H9 (cell line): ENCODE measurements at regions not wholly inside any gene's neighbourhood (a gene's known extent, or its start where the extent isn't known, plus 50 kb on each side); places are given as distances from the start of the nearest gene placed in this dataset.

Source experiments
- DNase-seq: peaks from one replicate; pipeline ENCODE4 v3.0.0-alpha.2; 2017
- H2AFZ ChIP-seq: one replicate; pipeline ENCODE4 v1.6.1; 2013; ENCODE audit warnings: mild to moderate bottlenecking, low read length, control low read depth, moderate library complexity
- H2AK5ac ChIP-seq: 2 replicates; pipeline ENCODE4 v1.6.1; 2013; ENCODE audit warnings: low read length, control low read depth, mixed read lengths; ENCODE audit not compliant: insufficient read length
- H2BK120ac ChIP-seq: one replicate; pipeline ENCODE4 v1.6.1; 2013; ENCODE audit warnings: low read depth, mild to moderate bottlenecking, low read length, control low read depth, inconsistent platforms; ENCODE audit not compliant: poor library complexity, severe bottlenecking
- H2BK12ac ChIP-seq: 2 replicates; pipeline ENCODE4 v1.6.1; 2013; ENCODE audit warnings: low read length, control low read depth, mixed read lengths, low read depth; ENCODE audit not compliant: insufficient read length
- H2BK15ac ChIP-seq: 2 replicates; pipeline ENCODE4 v1.6.1; 2013; ENCODE audit warnings: low read depth, low read length, control low read depth
- H2BK20ac ChIP-seq: one replicate; pipeline ENCODE4 v1.6.1; 2013; ENCODE audit warnings: low read depth, mild to moderate bottlenecking, low read length, control low read depth, inconsistent platforms; ENCODE audit not compliant: poor library complexity, severe bottlenecking
- H2BK5ac ChIP-seq: 2 replicates; pipeline ENCODE4 v1.6.1; 2013; ENCODE audit warnings: low read length, control low read depth, mixed read lengths; ENCODE audit not compliant: insufficient read length
- H3K14ac ChIP-seq: 2 replicates; pipeline ENCODE4 v1.6.1; 2013; ENCODE audit warnings: low read length, control low read depth; ENCODE audit not compliant: insufficient read depth
- H3K18ac ChIP-seq: 2 replicates; pipeline ENCODE4 v1.6.1; 2013; ENCODE audit warnings: low read depth, mild to moderate bottlenecking, mixed read lengths, low read length, control low read depth; ENCODE audit not compliant: insufficient read length
- H3K23ac ChIP-seq: 2 replicates; pipeline ENCODE4 v1.6.1; 2013; ENCODE audit warnings: low read length, control low read depth, mixed read lengths, low read depth; ENCODE audit not compliant: insufficient read length
- H3K23me2 ChIP-seq: 2 replicates; pipeline ENCODE4 v1.6.1; 2013; ENCODE audit warnings: low read depth, mild to moderate bottlenecking, mixed read lengths, low read length, control low read depth; ENCODE audit not compliant: insufficient read length, poor library complexity, severe bottlenecking
- H3K27ac ChIP-seq: 2 replicates; pipeline ENCODE4 v1.5.1; 2013; ENCODE audit warnings: low read length, control low read depth, mixed read lengths, low read depth; ENCODE audit not compliant: insufficient read length
- H3K27me3 ChIP-seq: 2 replicates; pipeline ENCODE4 v1.6.1; 2013; ENCODE audit warnings: low read length, control low read depth, inconsistent platforms; ENCODE audit not compliant: insufficient read depth
- H3K4ac ChIP-seq: 2 replicates; pipeline ENCODE4 v1.6.1; 2013; ENCODE audit warnings: low read depth, mild to moderate bottlenecking, control low read depth, inconsistent platforms, low read length, moderate library complexity
- H3K4me1 ChIP-seq: 2 replicates; pipeline ENCODE4 v1.6.1; 2013; ENCODE audit warnings: low read length, control low read depth, inconsistent platforms; ENCODE audit not compliant: insufficient read depth
- H3K4me2 ChIP-seq: 2 replicates; pipeline ENCODE4 v1.6.1; 2013; ENCODE audit warnings: low read length, control low read depth, mixed read lengths; ENCODE audit not compliant: insufficient read length, insufficient read depth
- H3K56ac ChIP-seq: 2 replicates; pipeline ENCODE4 v1.6.1; 2013; ENCODE audit warnings: low read depth, mild to moderate bottlenecking, mixed read lengths, low read length, control low read depth; ENCODE audit not compliant: insufficient read length
- H3K79me1 ChIP-seq: 2 replicates; pipeline ENCODE4 v1.6.1; 2013; ENCODE audit warnings: low read depth, mild to moderate bottlenecking, moderate library complexity, low read length, control low read depth, inconsistent platforms; ENCODE audit not compliant: insufficient read depth, poor library complexity, severe bottlenecking
- H3K79me2 ChIP-seq: 2 replicates; pipeline ENCODE4 v1.6.1; 2013; ENCODE audit warnings: low read length, control low read depth, inconsistent platforms; ENCODE audit not compliant: insufficient read depth
- H3K9ac ChIP-seq: 2 replicates; pipeline ENCODE4 v1.6.1; 2013; ENCODE audit warnings: low read length, control low read depth, mixed read lengths; ENCODE audit not compliant: insufficient read length; ENCODE audit errors: extremely low read depth
- H3K9me3 ChIP-seq: one replicate; pipeline ENCODE4 v1.6.1; 2013; ENCODE audit warnings: low read depth, low read length, inconsistent platforms; ENCODE audit not compliant: control insufficient read depth
- H3T11ph ChIP-seq: one replicate; pipeline ENCODE4 v1.6.1; 2013; ENCODE audit warnings: mild to moderate bottlenecking, low read length, control low read depth, inconsistent platforms
- H4K20me1 ChIP-seq: one replicate; pipeline ENCODE4 v1.6.1; 2013; ENCODE audit not compliant: control insufficient read depth, insufficient read length, insufficient read depth
- H4K5ac ChIP-seq: 2 replicates; pipeline ENCODE4 v1.6.1; 2013; ENCODE audit warnings: low read depth, mild to moderate bottlenecking, mixed read lengths, low read length, control low read depth; ENCODE audit not compliant: insufficient read length
- H4K8ac ChIP-seq: replicated peaks from 2 replicates; pipeline ENCODE4 v1.6.1; 2013; ENCODE audit warnings: low read length, control low read depth, mixed read lengths, low read depth; ENCODE audit not compliant: insufficient read length
- H4K91ac ChIP-seq: 2 replicates; pipeline ENCODE4 v1.6.1; 2013; ENCODE audit warnings: low read depth, mild to moderate bottlenecking, moderate library complexity, mixed read lengths, low read length, control low read depth; ENCODE audit not compliant: insufficient read length
- H3K27ac Mint-ChIP-seq, 3 experiments: 2 replicates in 2 of 3; 3 replicates in 1 of 3; pipeline ENCODE4 v1.8.0; 2020 to 2021; ENCODE audit warnings: mixed read lengths in 3 of 3, mild to moderate bottlenecking in 1 of 3, moderate library complexity in 1 of 3
- H3K27me3 Mint-ChIP-seq: 2 replicates; pipeline ENCODE4 v1.8.0; 2021; ENCODE audit warnings: low read depth, mild to moderate bottlenecking, moderate library complexity, mixed read lengths
- H3K36me3 Mint-ChIP-seq, 3 experiments: 2 replicates in 2 of 3; 3 replicates in 1 of 3; pipeline ENCODE4 v1.8.0; 2020 to 2021; ENCODE audit warnings: low read depth in 3 of 3, mixed read lengths in 3 of 3; ENCODE audit not compliant: insufficient read depth in 1 of 3
- H3K4me1 Mint-ChIP-seq, 2 experiments: 2 replicates each; pipeline ENCODE4 v1.8.0; 2020; ENCODE audit warnings: mixed read lengths in 2 of 2
- H3K4me3 Mint-ChIP-seq, 2 experiments: 2 replicates in 1 of 2; 3 replicates in 1 of 2; pipeline ENCODE4 v1.8.0; 2020 to 2021; ENCODE audit warnings: mild to moderate bottlenecking in 2 of 2, mixed read lengths in 2 of 2, moderate library complexity in 1 of 2
- H3K9me3 Mint-ChIP-seq, 2 experiments: 2 replicates in 1 of 2; 3 replicates in 1 of 2; pipeline ENCODE4 v1.8.0; 2020; ENCODE audit warnings: mild to moderate bottlenecking in 2 of 2, mixed read lengths in 2 of 2, moderate library complexity in 1 of 2
- CTCF ChIP-seq: fragments of 200-600 bp; sonication (generic); conservative IDR thresholded peaks from 3 replicates; pipeline ENCODE4 v1.8.0; 2021; ENCODE audit warnings: antibody characterized with exemption, mild to moderate bottlenecking

GRCh38 chr6:73954881-73955280 is 258.9 kb downstream of the CD109 start:
- Histone ChIP-seq H3K79me2 (no peaks in the 10 kb centered on the region), H3K23me2 (no peaks in the 10 kb centered on the region), H2AFZ (no peak overlapping the region), H2BK20ac (no peak overlapping the region), H4K91ac (no peak overlapping the region), H4K5ac (no peak overlapping the region), H2BK5ac (no peak overlapping the region), H3K4me2 (no peak overlapping the region), H4K8ac (no peak overlapping the region), H2BK12ac (no peak overlapping the region), H3K79me1 (no peaks in the 10 kb centered on the region), H3K9ac (no peak overlapping the region), H3K4ac (no peak overlapping the region), H2AK5ac (no peak overlapping the region), H3K4me1 (no peaks in the 10 kb centered on the region), H3T11ph (no peak overlapping the region), H3K18ac (no peak overlapping the region), H2BK15ac (no peak overlapping the region), H3K27me3 (no peaks in the 10 kb centered on the region), H4K20me1 (no peaks in the 10 kb centered on the region), H2BK120ac (no peak overlapping the region), H3K56ac (no peak overlapping the region), H3K23ac (no peak overlapping the region), H3K9me3 (no peaks in the 10 kb centered on the region), H3K14ac (no peak overlapping the region), H3K27ac (no peak overlapping the region)
- TF ChIP-seq CTCF = no peak
- Mint-ChIP-seq H3K36me3 (no peaks in the 10 kb centered on the region; a peak in 1 of 7 replicates), H3K4me1 (peaks cover 9 to 10% of the 10 kb centered on the region in 2 experiments), H3K9me3 (no peaks in the 10 kb centered on the region; a peak in 1 of 5 replicates), H3K27me3 (no peaks in the 10 kb centered on the region), H3K27ac (no peak overlapping the region), H3K4me3 (no peak overlapping the region)
- no peak for DNase-seq
